ENCODE measurements at regions not wholly inside any gene's neighbourhood (a gene's known extent, or its start where the extent isn't known, plus 50 kb on each side); places are given as distances from the start of the nearest gene placed in this dataset.
"Not testable (repeated sequence)": the region's sequence is repeated elsewhere in the genome, so short reads cannot be mapped to it uniquely, and the experiment has no call there.

- Histone ChIP-seq H3K4me1 (ENCODE audit: insufficient read depth) (no peaks in the 10 kb centered on the region), H3K4me3 (no peak overlapping the region), H2AFZ (no peak overlapping the region), H4K20me1 (ENCODE audit: insufficient read depth, poor library complexity, severe bottlenecking) (no peaks in the 10 kb centered on the region), H3K27ac (no peak overlapping the region), H3K27me3 (no peaks in the 10 kb centered on the region), H3K9me3 (ENCODE audit: low read depth) (no peaks in the 10 kb centered on the region), H3K36me3 (replicated peaks; ENCODE audit: insufficient read depth, low read depth) (no peaks in the 10 kb centered on the region), H3K79me2 (no peaks in the 10 kb centered on the region), H3K9me2 (replicated peaks; ENCODE audit: insufficient read depth) (no peaks in the 10 kb centered on the region), H3K4me2 (no peak overlapping the region)
- 93% methylated on average over 3 of the region's 3 CpGs for WGBS (ENCODE audit: low lambda C conversion rate, missing lambda C conversion rate)
- no peak for DNase-seq (ENCODE audit: low spot score)
- TF ChIP-seq EZH2 (IDR thresholded peaks at IDR 0.05; ENCODE audit: borderline replicate concordance) (no peak), CTCF (IDR thresholded peaks at IDR 0.05; ENCODE audit: poor library complexity) (no peak), EZH2phosphoT487 (IDR thresholded peaks at IDR 0.05; ENCODE audit: low read depth, severe bottlenecking, unreplicated experiment) (no peak)
Measured at GRCh38 chr3:732326-732928, 360.4 kb upstream of the CNTN6 start.

GRCh38 chr3:733313-733712 lies 359.5 kb upstream of the CNTN6 start:
- Histone ChIP-seq H3K9me2 (replicated peaks; ENCODE audit: insufficient read depth) (no peaks in the 10 kb centered on the region), H3K27me3 (no peaks in the 10 kb centered on the region), H3K27ac (no peak overlapping the region), H3K9me3 (ENCODE audit: low read depth) (no peaks in the 10 kb centered on the region), H3K36me3 (replicated peaks; ENCODE audit: insufficient read depth, low read depth) (no peaks in the 10 kb centered on the region), H3K79me2 (no peaks in the 10 kb centered on the region), H2AFZ (no peak overlapping the region), H4K20me1 (ENCODE audit: insufficient read depth, poor library complexity, severe bottlenecking) (no peaks in the 10 kb centered on the region), H3K4me1 (ENCODE audit: insufficient read depth) (no peaks in the 10 kb centered on the region), H3K4me3 (no peak overlapping the region), H3K4me2 (no peak overlapping the region)
- no peak for TF ChIP-seq CTCF (IDR thresholded peaks at IDR 0.05; ENCODE audit: poor library complexity)
- no peak for TF ChIP-seq EZH2phosphoT487 (IDR thresholded peaks at IDR 0.05; ENCODE audit: low read depth, severe bottlenecking, unreplicated experiment)
- no peak for TF ChIP-seq EZH2 (IDR thresholded peaks at IDR 0.05; ENCODE audit: borderline replicate concordance)
- DNase-seq (ENCODE audit: low spot score) = no peak
- WGBS (ENCODE audit: low lambda C conversion rate, missing lambda C conversion rate) = 93% methylated on average over 4 of the region's 4 CpGs

GRCh38 chr3:757711-758110 lies 335.1 kb upstream of the CNTN6 start:
- Histone ChIP-seq H3K9me2 (replicated peaks; ENCODE audit: insufficient read depth) (no peaks in the 10 kb centered on the region), H3K27ac (no peak overlapping the region), H2AFZ (no peak overlapping the region), H3K4me2 (no peak overlapping the region), H3K36me3 (replicated peaks; ENCODE audit: insufficient read depth, low read depth) (no peaks in the 10 kb centered on the region), H3K27me3 (no peaks in the 10 kb centered on the region), H3K9me3 (ENCODE audit: low read depth) (no peaks in the 10 kb centered on the region), H4K20me1 (ENCODE audit: insufficient read depth, poor library complexity, severe bottlenecking) (no peaks in the 10 kb centered on the region), H3K79me2 (no peaks in the 10 kb centered on the region), H3K4me3 (no peak overlapping the region), H3K4me1 (ENCODE audit: insufficient read depth) (no peaks in the 10 kb centered on the region)
- WGBS (ENCODE audit: low lambda C conversion rate, missing lambda C conversion rate) = 81% methylated on average over 3 of the region's 3 CpGs
- DNase-seq (ENCODE audit: low spot score) = no peak
- TF ChIP-seq EZH2 (IDR thresholded peaks at IDR 0.05; ENCODE audit: borderline replicate concordance) = no peak
- no peak for TF ChIP-seq CTCF (IDR thresholded peaks at IDR 0.05; ENCODE audit: poor library complexity)
- no peak for TF ChIP-seq EZH2phosphoT487 (IDR thresholded peaks at IDR 0.05; ENCODE audit: low read depth, severe bottlenecking, unreplicated experiment)

DNA sequence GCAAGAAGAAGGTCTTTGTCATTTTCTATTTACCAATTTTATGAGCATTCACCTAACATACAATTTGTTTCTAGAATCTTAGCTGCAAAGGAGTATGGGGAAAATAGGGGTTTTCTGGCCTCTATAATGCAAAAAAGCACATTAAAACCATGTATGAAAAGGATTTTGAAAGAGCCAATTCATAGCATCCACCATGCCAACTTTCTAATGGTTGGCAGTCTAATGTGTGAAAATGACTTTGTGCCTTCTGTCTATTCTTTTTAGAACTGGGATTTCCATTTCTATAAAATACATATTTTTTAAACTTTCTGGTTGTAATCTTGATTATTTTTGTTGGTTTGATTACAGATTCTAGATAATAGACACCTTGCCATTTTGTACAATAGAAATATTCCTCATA lies 333.7 kb upstream of the CNTN6 start:
- H3K4me3 ChIP-seq = no peak overlapping the region
- no peak overlapping the region for H3K27ac ChIP-seq
- H4K20me1 ChIP-seq (ENCODE audit: insufficient read depth, poor library complexity, severe bottlenecking) = no peaks in the 10 kb centered on the region
- no peak overlapping the region for H2AFZ ChIP-seq
- no peak for TF ChIP-seq EZH2 (IDR thresholded peaks at IDR 0.05; ENCODE audit: borderline replicate concordance)
- TF ChIP-seq CTCF (IDR thresholded peaks at IDR 0.05; ENCODE audit: poor library complexity) = no peak
- TF ChIP-seq EZH2phosphoT487 (IDR thresholded peaks at IDR 0.05; ENCODE audit: low read depth, severe bottlenecking, unreplicated experiment) = no peak
- no peaks in the 10 kb centered on the region for H3K79me2 ChIP-seq
- no peak overlapping the region for H3K4me2 ChIP-seq
- DNase-seq (ENCODE audit: low spot score) = no peak
- H3K9me2 ChIP-seq (replicated peaks; ENCODE audit: insufficient read depth) = no peaks in the 10 kb centered on the region
- H3K4me1 ChIP-seq (ENCODE audit: insufficient read depth) = no peaks in the 10 kb centered on the region
- no peaks in the 10 kb centered on the region for H3K9me3 ChIP-seq (ENCODE audit: low read depth)
- no peaks in the 10 kb centered on the region for H3K27me3 ChIP-seq
- no peaks in the 10 kb centered on the region for H3K36me3 ChIP-seq (replicated peaks; ENCODE audit: insufficient read depth, low read depth)

DNA sequence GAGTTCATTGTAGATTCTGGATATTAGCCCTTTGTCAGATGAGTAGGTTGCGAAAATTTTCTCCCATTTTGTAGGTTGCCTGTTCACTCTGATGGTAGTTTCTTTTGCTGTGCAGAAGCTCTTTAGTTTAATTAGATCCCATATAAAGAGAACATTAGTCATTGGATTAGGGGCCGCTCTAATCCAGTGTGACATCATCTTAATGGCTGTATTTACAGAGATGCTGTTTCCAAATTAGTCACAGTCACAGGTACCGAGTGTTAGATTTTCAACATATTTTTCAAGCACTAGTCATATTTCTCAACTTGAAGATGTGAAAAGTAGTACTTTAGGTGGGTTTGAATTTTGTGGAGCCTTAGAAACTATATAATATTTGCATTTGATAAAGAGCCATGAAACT lies 319.4 kb upstream of the CNTN6 start:
- not testable (repeated sequence) for H3K9me2 ChIP-seq (replicated peaks; ENCODE audit: insufficient read depth); DNase-seq (ENCODE audit: low spot score); H3K27me3 ChIP-seq; H2AFZ ChIP-seq; H3K79me2 ChIP-seq; H3K4me2 ChIP-seq; H3K9me3 ChIP-seq (ENCODE audit: low read depth); H3K27ac ChIP-seq; H3K4me3 ChIP-seq; H3K4me1 ChIP-seq (ENCODE audit: insufficient read depth); H4K20me1 ChIP-seq (ENCODE audit: insufficient read depth, poor library complexity, severe bottlenecking); H3K36me3 ChIP-seq (replicated peaks; ENCODE audit: insufficient read depth, low read depth)
- whole genome bisulfite sequencing (ENCODE audit: low lambda C conversion rate, missing lambda C conversion rate) = 81% methylated on average over 3 of the region's 3 CpGs
